Activated CD8-positive, alpha-beta memory T cell treated with anti-CD3 and anti-CD28 coated beads for 36 hours (primary cell): ENCODE measurements at regions not wholly inside any gene's neighbourhood (a gene's known extent, or its start where the extent isn't known, plus 50 kb on each side); places are given as distances from the start of the nearest gene placed in this dataset.

Experiments
- CTCF ChIA-PET: fragments of 350-600 bp; sonication (Branson Sonifier 250); formaldehyde crosslinking; loops from one replicate; lab custom pipeline; 2021; ENCODE audit warnings: antibody characterized with exemption; lab: Charles Lee
- POLR2A ChIA-PET: fragments of 350-600 bp; sonication (Branson Sonifier 250); formaldehyde crosslinking; loops from one replicate; lab custom pipeline; 2021; ENCODE audit warnings: antibody characterized with exemption; lab: Charles Lee

DNA sequence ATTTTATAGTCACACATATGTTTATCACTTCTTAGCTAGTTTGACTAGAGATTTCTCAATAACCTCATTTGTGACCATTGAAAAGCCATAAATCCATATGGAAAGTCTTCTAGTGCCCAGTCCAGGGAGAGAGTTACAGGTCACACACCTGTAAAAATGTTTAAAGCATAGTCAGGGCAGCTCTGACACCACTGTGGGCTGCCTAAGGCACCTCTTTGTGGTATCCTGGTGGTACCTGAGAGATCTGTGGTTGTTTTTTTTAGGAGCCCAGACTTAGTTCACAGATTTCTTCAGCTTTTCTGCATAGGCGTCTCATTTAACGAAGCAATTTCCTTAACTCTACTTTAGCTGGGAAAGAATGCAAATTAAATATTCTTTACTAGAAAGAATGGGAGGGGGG lies 186.6 kb downstream of the CENPW start:
- ChIA-PET CTCF (no interaction called here), POLR2A (no interaction called here)

DNA sequence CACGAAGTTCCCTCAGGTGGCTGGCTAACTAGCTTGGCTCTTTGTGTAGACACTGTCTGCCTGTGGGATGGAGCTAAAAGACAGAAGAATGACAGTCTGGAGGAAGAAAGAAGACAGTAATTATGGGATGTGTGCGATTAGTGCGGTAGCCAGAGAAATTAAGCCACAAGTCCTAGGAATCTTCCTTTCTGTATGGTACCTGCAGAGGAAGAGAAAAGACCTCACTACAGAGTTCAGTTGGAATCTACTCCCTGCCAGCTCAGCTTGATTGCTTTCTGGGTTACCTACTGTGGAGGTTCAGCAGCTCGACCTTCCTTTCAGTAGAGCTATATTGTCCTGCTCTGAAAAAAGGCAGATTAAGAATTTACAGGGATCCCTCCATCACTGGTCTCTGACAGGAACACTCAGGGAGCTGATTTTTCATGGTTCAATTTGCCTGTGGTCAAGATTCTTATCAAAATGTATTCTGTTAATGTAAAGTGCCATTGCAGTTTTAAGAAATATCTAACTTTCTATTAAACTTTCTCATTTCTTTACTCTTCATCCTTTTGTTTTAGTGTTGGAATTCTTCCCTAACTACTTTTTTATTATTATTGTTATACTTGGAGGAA lies 187.2 kb downstream of the CENPW start:
- POLR2A ChIA-PET = no interaction called here
- CTCF ChIA-PET = no interaction called here

DNA sequence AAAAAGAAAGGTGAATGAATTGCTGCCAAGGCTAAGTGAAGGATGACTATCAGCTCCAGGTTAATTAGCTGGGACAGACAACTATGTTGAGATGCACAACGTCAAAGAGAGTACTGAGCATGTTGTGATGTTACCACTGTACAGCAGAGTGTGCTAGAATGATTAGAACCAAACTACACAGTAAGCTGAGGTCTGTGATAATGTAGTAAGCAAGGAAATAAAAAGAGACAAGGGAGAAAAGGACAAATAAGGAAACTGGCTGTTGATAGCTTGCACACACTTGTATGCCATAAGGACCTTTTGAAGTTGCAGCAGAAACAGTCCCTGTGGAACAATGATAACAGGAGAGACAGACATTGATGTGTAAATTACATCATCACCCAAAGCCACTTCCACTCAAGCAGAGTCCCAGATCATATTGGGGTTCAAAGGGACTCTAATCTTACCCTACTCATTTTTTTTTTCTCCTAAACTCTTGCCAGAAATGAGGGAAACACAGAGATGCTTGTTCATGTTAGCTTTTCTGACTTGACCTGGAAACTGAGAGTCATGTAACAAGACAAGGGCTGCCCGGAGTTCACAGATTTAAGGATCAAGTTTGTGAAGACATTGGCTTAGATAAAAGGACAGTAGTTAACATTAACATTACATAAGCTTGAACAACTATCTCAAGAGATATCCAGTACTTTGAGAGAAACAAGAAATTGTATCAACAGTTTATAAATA lies 189.9 kb downstream of the CENPW start:
- CTCF ChIA-PET = no interaction called here
- POLR2A ChIA-PET = no interaction called here

DNA sequence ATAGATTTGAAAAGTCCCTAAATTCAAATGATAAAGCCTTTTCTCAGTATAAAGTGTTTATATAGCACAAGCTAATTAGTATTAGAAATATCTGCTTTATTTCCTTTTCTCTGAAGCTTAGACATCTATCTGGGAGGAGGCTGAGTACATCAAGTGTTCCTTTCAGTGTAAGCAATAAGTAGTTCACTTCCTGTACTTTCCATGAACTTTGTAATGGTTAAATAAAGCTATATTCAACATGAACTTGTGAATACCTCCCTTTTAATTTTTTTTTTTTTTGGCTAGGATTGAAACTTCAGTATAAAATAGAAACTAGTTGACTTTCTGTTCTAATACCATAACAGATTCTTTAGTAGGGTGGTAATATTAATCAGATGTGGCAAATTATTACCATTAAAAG lies 190.9 kb downstream of the CENPW start:
- ChIA-PET CTCF (no interaction called here), POLR2A (interaction anchor here (0.7 kb wide), 1 partner anchor 1957 kb away, joined by 3 read pairs; no protein-coding TSS in a partner anchor)

DNA sequence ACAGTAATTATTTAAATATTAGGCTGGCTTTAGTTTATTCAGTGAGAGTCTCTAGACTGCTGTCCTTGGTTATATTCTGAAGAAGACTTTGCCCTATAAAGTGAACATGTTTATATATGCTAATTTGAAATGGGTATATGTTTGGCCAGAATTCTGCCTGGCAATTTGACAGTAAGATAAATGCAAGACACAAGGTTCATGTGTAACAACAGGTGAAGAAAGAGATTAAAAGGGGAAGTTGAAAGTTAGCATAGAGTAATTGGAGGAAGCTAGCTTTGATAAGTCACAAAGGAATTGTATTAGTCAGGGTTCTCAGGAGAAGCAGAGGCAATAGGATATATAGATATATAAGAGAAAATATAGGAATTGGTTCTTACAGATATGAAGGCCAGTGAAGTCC lies 191.4 kb downstream of the CENPW start:
- ChIA-PET CTCF (no interaction called here), POLR2A (no interaction called here)

DNA sequence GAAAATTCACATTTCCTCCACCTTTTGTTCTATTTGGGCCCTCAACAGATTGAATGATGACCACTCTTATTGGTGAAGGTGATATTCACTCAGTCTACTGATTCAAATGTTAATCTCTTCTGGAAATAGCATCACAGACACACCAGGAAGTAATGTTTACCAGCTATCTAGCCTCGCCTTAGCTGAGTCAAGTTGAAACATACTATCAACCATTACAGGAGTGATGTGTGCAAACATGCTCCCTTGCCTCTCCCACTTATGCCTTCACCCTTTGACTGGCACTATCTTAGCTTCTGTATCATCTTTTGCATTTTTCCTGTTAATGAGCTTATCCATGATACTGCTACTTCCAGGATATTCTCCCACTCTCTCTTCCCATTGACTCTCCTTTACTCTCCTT lies 191.9 kb downstream of the CENPW start:
- ChIA-PET POLR2A (no interaction called here), CTCF (no interaction called here)

DNA sequence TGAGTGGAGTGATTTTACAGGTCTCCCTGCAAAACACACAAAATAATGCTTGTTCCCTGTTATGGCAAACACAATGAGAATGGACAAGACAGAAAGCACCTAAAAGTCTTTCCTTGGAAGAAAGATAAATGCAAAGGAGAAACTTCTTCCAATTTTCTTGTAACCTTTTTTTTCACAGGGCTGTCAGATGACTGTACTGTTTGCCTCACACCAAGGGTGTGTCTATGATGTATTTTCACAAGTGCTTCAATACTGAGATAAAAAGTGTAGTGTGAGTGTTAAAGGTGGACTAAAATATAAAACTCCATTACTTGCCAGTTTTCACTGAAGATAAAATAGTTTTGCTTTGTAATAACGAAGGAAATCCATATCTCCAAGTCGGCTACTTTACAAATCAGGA lies 194.5 kb downstream of the CENPW start:
- ChIA-PET POLR2A (no interaction called here), CTCF (no interaction called here)

DNA sequence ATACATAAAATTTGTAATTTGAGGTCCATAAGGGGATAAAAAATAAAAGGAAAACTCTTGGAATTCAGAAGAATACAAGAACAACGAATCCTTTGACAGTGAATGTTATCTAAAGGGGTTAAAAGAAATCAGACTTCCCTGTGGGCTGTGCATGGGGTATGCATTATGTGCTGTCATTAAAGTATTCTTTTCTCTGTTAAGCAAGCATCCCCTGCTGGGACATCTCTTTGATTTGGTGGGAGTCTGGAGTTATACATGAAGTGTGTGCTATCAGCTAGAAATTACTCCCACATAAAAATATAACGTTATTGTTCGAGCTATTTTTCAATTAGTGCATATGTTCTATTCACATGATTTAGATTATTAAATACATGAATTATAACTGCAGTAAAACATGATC lies 195.2 kb downstream of the CENPW start:
- ChIA-PET POLR2A (no interaction called here), CTCF (no interaction called here)

DNA sequence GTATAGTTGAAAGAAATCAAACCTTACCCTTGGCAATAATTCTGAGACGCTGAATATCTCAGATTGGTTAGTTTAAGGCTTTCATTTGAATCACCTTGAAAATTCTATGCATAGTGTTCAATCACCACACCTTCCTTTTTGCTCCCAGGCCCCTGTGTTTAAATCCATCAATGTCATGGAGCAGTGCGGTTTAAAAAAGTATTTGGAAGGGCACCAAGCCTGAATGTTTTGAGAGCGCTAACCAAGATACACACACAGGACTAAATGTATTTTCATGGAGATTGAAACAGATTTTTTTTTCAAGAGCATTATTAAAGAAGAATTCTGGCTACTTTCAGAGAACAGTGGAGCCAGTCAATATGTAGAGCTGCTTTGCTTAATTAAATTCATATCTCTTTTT lies 195.7 kb downstream of the CENPW start:
- POLR2A ChIA-PET = no interaction called here
- CTCF ChIA-PET = no interaction called here

DNA sequence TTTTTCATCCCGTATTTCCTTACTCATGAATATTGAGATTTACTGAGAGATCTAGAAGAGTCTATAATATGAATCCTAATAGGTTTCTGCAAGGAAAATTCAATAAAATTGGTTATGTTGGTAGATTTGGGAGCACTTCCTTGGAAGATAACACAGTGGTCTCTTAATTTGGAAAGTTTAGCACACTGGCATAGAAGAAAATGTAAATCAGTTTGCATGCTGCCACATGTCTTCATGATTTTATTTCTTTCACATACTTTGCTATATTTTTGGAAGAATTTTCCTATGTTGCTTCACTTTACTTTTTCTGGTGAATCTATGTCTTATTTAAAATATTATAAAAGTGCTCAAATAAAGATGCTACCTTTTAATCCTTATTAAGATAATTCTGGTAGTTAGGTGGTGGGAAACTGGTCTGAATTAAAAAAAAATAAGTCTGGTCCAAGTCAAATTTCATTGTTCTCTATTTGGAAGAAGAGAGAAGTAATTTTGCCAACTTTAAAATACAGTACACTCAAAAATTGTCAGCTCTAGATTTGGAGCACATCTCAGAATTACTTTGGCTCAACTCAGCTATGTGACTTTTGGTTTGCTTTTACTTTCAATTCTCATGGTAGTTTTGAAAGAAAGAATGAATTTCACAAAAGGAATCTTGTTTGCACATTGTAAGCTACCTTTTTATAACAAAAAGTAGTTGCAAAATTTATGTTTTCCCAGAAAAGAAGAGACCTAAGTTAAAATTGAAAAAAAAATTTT lies 197.3 kb downstream of the CENPW start:
- POLR2A ChIA-PET = no interaction called here

DNA sequence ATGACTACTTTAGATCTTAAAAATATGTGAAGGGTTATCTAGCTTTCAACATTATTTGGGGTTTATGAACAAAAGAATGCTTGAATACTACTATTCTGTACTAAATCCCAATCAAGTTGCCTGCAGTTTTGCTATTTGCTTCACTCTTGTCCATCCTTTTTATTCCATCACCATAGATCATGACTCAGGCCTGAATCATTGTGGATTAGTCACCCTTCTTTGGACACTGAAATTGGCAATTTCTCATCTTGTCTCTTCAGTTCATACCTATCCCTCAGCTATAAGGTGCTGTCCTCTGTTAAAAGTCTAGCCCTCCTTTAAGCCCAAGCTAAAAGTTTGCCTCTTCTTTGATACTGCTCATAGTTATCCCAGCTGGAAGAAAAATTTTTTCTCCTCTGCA lies 199.1 kb downstream of the CENPW start:
- CTCF ChIA-PET = no interaction called here
- POLR2A ChIA-PET = no interaction called here

More for the DNA sequence above, 197.3 kb downstream of the CENPW start:
- CTCF ChIA-PET = no interaction called here

DNA sequence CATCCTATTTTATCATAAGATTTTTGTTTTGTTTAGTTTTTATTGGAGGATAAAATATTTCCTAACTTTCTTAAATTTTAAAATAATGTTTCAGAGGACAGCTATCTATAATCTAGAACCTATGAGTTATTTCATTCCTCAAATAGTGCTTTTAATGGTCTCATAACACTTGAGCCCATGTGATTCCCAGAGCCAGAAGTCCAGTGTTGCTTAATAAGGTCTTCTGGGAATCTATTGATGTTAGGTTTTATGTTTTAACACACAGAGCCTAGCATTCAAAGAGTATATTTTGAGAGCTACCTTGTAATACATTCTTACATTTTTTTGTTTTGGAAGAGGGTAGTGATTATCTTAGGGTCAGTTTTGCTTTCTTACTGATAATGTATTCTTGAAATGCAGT lies 200.2 kb downstream of the CENPW start:
- POLR2A ChIA-PET = no interaction called here

DNA sequence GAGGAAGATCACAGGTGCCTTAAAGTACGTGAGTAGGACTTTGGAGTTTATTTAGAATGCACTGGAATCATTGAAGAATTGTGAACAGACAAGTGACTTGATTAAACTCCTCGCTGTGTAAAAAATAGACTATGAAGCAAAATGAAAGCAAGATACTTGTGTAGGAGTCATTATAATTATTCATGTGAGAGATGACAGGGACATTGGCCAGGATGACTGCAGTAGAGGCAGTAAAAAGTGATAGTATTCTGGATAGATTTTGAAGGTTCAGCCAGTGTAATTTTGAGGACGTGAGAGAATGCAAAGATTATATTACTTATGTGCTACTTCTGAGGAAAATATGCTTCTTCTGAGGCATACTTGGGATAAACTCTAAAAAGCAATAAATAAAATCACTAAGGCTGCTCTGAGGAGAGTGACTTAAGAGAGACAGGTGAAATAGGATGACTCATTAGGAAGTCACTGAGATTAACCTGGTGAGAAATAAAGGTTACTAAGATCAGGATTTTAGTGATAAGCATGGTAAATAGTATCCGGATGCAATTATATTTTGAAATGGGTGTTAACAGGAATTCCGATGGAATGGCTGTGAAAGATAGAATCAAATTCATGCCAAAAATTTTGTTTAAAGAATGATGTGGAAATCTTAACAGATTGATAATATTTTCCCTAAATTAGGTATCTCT lies 202.0 kb downstream of the CENPW start:
- ChIA-PET CTCF (no interaction called here), POLR2A (no interaction called here)

More for the DNA sequence above, 200.2 kb downstream of the CENPW start:
- CTCF ChIA-PET = no interaction called here

DNA sequence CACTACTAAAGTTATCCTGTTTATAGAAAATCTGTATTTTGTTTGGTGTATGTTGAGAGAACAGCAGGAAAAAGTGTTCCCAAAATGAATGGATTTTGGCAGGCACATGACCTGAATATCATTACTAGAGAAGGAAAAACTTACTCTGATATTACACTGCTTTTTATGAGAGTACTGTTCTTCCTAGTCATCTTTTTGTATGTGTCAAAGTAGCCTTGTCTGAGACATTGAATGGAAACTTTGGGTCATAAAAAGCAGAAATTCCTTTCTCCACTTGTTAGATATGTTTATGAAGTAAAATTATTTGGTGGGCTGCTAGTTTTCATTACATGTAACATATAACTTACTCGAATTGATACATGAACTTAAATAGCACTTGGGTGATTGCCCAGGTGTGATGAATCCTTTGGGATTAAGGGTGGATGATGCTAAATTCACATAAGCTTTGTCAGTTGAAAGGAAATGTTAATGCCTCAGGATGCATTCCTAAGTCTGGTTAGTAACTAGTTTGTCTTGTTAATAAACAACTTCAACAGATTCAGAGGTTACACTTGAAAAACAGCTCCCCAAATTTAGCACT lies 206.7 kb downstream of the CENPW start:
- CTCF ChIA-PET = no interaction called here
- POLR2A ChIA-PET = no interaction called here

DNA sequence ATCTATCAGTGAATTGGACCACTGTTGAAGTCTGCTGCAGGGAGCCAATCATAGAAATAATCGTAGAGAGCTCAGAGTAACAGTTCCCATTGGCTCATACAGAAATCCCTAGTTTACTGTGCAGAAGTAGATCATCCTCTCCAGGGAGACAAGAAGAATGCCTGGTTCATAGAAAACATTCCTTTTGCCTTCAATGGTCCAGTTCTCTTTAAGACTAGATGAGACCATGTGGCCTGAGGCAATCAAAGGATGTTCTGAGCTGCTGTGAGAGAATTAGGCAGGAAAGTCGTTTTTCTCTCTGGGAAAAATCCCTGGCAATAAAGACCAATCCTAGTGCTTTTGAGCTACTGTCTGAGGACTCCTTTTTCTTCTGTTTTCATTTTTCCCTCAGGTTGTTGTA lies 208.4 kb downstream of the CENPW start:
- CTCF ChIA-PET = no interaction called here

DNA sequence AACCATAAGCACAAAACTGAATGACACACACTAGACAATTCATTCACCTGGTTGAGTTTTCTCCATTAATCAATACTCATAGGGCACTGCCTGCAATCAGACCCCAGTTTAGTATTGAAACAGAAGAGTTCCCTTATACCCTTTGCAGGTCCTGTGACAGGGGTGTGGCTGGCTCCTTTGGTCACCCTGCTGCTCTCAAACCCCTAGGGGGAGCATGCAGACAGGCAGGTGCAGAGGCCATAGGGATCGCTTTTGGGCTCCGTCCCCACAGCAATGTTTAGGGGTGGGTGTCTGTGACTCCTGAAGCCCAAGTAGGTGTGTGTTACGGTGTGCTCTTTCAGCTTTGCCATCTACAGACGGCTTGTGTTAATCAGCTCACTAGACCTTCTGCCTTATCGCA lies 210.4 kb downstream of the CENPW start:
- CTCF ChIA-PET = no interaction called here
- POLR2A ChIA-PET = no interaction called here

More for the DNA sequence above, 208.4 kb downstream of the CENPW start:
- POLR2A ChIA-PET = no interaction called here

DNA sequence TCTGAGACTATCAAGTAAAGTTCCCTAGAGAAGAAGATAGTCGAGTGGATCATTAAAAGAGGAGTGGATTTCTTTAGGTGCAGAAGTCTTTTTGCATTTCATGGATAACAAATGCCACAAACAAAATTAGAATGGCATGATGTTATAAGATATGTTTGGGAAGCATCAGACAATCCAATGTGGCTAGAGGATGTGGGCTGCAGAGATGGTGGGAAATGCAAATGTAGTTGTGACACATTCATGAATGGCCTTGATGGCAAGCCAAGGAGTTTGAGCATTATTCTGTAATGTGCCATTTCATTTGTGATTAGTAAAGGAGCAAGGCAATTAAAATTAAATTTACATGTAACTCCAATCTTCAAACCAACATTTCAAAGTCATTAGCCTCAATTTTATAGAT lies 211.9 kb downstream of the CENPW start:
- ChIA-PET POLR2A (no interaction called here), CTCF (no interaction called here)

DNA sequence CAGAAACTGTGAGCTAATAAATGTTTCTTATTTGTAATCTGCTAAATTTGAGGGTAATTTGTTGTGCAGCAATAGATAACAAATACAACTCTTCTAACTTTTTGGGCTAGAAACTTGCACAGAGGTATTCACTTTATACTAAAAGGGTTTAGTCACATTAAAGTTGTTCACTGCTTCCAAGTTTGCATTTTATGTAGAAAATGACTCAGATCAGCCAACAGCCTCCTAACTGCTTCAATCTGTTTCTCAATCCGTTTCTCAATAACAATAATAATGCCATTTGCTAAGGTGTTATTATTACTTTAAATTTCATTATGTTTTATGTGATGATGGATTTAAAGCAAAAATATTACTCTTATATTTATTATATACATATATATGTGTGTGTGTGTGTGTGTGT lies 213.9 kb downstream of the CENPW start:
- CTCF ChIA-PET = no interaction called here
- POLR2A ChIA-PET = no interaction called here

DNA sequence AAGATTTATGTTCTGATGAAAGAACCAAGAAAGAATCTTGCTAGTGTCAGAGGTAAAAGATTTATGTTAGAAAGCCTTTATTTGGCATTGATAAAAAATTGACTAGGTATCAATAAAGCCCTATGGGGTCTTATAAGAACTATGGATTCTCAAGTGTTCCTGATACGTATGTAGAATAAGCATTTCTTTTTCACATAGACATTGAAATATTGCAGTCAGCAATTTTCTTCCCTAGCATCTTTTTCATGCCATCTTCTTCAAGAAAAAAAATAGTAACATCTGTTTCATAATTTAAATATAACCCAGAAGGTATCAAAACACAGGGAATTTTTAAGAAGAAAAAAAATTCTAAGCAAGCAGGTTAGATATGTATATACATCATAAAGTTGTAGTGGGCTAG lies 230.6 kb downstream of the CENPW start:
- POLR2A ChIA-PET = no interaction called here
- CTCF ChIA-PET = no interaction called here

DNA sequence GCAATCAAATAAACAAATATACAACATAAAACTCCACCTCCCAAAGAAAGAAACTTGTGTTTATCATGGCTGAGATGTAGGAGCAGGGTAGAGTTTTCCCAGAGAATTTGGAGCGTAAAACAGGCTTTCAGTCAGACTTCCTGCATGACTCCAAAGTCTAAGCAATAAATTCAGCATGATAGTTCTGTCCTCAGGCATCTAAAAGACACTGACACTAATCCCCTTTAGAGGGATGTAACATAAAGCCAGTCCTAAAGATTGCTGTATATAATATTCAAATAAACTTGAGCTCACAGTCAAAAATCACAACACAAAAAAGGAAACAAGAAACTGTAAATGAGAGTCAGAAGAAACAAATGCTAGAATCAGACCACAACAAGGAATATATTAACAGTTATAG lies 234.4 kb downstream of the CENPW start:
- ChIA-PET CTCF (no interaction called here), POLR2A (no interaction called here)
